8988T (cell line): ENCODE measurements at regions not wholly inside any gene's neighbourhood (a gene's known extent, or its start where the extent isn't known, plus 50 kb on each side); places are given as distances from the start of the nearest gene placed in this dataset.

ENCODE experiments used
- DNase-seq: peaks from one replicate; pipeline ENCODE4 v3.0.0; 2011

- DNase-seq = peak; percentile 40
These were observed 113.2 kb downstream of the HSPH1 start for GRCh38 chr13:31048521-31048920.

GRCh38 chr13:31046711-31047279, 114.3 kb downstream of the TEX26 start:
- no peak for DNase-seq

- DNase-seq = peak; percentile 54
These were observed 113.0 kb downstream of the TEX26 start for GRCh38 chr13:31045286-31046081.

GRCh38 chr13:31044364-31045285, 112.2 kb downstream of the TEX26 start:
- DNase-seq = peak; percentile 33

GRCh38 chr13:31043957-31044356, 111.5 kb downstream of the TEX26 start:
- DNase-seq = no peak

- no peak for DNase-seq
These were observed 110.2 kb downstream of the TEX26 start for GRCh38 chr13:31042481-31043165.

- no peak for DNase-seq
These were observed 109.6 kb downstream of the TEX26 start for GRCh38 chr13:31042049-31042448.

- DNase-seq = no peak
These were observed 106.5 kb downstream of the TEX26 start for GRCh38 chr13:31038834-31039552.

GRCh38 chr13:31037874-31038500, 105.5 kb downstream of the TEX26 start:
- DNase-seq = no peak

GRCh38 chr13:31036731-31037695, 104.6 kb downstream of the TEX26 start:
- DNase-seq = no peak

GRCh38 chr13:31035185-31035965, 102.9 kb downstream of the TEX26 start:
- no peak for DNase-seq

GRCh38 chr13:31032528-31033113, 100.2 kb downstream of the TEX26 start:
- DNase-seq = no peak

- no peak for DNase-seq
These were observed 99.0 kb downstream of the TEX26 start for GRCh38 chr13:31031482-31031881.

GRCh38 chr13:31029102-31029501, 96.6 kb downstream of the TEX26 start:
- no peak for DNase-seq

- no peak for DNase-seq
These were observed 94.7 kb downstream of the TEX26 start for GRCh38 chr13:31027136-31027535.
